ENCODE measurements at regions not wholly inside any gene's neighbourhood (a gene's known extent, or its start where the extent isn't known, plus 50 kb on each side); places are given as distances from the start of the nearest gene placed in this dataset.

DNA sequence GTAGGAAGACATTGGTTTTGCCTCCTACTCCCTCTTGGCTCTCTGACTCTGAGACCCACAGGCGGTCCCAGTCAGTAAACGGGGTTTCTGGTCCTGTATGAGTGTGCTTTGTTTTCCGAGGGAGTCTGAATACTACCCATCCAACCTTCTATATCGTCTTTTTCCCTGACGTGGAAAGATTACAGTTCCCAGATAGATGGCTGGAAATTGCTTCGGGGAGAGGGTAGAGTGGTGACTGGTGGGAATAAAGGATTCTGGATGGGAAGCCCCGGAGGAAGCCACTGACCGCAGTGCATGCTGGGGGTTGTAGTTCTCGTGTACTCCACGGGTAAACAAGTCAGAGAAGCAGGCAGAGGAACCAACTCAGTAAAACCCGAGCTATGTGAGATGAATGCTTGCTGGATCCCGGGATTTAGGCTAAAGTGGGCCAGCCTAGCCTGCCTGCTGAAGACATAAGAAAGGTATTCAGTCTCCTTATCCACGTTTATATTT lies 66.2 kb upstream of the IRF2BP2 start (continued):
- TF ChIP-seq, protein P1, sequence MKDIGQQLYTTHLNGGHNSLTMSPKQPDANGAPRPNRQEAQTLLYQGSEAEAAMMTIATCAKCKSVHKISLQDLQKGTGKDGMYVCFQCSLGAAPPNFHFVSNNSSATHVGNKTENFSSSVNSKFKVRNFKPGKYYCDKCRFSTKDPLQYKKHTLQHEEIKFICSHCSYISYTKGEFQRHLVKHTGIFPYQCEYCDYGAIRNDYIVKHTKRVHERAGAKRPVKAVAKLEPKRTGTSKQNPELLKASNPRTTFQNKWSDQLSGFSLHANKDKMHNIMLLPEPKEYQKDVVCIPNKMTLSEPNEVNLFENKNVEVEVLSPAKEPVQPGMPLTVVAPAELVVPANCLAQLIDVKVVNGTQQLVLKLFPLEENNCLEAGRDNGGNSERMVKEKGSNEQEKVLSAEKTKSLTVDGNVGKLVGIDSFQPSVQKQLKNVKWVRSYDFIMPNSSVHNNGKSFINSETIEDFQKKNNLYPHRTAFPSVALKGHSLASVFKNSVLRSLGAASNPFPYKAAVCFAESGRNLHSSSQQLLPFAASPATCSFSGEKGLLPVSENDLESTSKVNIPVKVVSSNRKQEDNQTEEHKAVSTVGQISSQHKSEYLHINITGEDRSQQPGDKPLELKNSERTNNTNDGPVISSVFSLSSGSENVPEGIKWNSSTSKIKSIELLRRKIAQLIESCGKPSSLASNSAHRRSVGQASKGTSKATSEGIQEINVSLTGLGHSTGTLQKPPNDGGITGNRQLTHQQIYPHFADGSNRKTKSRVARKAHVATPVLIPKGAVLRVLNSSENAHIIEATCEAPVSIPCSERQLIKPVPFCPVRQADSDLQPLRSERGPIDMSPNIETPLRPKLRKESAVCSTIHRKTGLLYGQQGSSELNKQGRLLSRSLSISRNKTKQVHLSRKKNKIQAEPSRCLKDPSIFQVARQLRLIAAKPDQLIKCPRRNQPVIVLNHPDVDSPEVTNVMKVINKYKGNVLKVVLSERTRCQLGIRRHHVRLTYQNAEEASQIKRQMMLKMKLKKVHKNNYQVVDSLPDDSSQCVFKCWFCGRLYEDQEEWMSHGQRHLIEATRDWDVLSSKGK (CRISPR knock-in tag; IDR thresholded peaks at IDR 0.05), result no peak
- TF ChIP-seq, protein P2, sequence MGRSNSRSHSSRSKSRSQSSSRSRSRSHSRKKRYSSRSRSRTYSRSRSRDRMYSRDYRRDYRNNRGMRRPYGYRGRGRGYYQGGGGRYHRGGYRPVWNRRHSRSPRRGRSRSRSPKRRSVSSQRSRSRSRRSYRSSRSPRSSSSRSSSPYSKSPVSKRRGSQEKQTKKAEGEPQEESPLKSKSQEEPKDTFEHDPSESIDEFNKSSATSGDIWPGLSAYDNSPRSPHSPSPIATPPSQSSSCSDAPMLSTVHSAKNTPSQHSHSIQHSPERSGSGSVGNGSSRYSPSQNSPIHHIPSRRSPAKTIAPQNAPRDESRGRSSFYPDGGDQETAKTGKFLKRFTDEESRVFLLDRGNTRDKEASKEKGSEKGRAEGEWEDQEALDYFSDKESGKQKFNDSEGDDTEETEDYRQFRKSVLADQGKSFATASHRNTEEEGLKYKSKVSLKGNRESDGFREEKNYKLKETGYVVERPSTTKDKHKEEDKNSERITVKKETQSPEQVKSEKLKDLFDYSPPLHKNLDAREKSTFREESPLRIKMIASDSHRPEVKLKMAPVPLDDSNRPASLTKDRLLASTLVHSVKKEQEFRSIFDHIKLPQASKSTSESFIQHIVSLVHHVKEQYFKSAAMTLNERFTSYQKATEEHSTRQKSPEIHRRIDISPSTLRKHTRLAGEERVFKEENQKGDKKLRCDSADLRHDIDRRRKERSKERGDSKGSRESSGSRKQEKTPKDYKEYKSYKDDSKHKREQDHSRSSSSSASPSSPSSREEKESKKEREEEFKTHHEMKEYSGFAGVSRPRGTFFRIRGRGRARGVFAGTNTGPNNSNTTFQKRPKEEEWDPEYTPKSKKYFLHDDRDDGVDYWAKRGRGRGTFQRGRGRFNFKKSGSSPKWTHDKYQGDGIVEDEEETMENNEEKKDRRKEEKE (IDR thresholded peaks at IDR 0.05; ENCODE audit: borderline replicate concordance in 1 of 2, control insufficient read depth in 1 of 2, low read depth in 2 of 2, low read length in 1 of 2), result no peak
- TF ChIP-seq, protein P3, sequence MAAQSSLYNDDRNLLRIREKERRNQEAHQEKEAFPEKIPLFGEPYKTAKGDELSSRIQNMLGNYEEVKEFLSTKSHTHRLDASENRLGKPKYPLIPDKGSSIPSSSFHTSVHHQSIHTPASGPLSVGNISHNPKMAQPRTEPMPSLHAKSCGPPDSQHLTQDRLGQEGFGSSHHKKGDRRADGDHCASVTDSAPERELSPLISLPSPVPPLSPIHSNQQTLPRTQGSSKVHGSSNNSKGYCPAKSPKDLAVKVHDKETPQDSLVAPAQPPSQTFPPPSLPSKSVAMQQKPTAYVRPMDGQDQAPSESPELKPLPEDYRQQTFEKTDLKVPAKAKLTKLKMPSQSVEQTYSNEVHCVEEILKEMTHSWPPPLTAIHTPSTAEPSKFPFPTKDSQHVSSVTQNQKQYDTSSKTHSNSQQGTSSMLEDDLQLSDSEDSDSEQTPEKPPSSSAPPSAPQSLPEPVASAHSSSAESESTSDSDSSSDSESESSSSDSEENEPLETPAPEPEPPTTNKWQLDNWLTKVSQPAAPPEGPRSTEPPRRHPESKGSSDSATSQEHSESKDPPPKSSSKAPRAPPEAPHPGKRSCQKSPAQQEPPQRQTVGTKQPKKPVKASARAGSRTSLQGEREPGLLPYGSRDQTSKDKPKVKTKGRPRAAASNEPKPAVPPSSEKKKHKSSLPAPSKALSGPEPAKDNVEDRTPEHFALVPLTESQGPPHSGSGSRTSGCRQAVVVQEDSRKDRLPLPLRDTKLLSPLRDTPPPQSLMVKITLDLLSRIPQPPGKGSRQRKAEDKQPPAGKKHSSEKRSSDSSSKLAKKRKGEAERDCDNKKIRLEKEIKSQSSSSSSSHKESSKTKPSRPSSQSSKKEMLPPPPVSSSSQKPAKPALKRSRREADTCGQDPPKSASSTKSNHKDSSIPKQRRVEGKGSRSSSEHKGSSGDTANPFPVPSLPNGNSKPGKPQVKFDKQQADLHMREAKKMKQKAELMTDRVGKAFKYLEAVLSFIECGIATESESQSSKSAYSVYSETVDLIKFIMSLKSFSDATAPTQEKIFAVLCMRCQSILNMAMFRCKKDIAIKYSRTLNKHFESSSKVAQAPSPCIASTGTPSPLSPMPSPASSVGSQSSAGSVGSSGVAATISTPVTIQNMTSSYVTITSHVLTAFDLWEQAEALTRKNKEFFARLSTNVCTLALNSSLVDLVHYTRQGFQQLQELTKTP (IDR thresholded peaks at IDR 0.05; ENCODE audit: low read depth in 1 of 2, partially characterized antibody in 2 of 2), result peak in 1 of 2 experiments; percentile 91
- no peak for TF ChIP-seq RUNX1 (IDR thresholded peaks at IDR 0.05; ENCODE audit: low read depth)
- TF ChIP-seq GTF2E2 (tag; IDR thresholded peaks at IDR 0.05), result no peak
- TF ChIP-seq ZNF57 (CRISPR knock-in tag; IDR thresholded peaks at IDR 0.05), result no peak
- TF ChIP-seq, protein P4, sequence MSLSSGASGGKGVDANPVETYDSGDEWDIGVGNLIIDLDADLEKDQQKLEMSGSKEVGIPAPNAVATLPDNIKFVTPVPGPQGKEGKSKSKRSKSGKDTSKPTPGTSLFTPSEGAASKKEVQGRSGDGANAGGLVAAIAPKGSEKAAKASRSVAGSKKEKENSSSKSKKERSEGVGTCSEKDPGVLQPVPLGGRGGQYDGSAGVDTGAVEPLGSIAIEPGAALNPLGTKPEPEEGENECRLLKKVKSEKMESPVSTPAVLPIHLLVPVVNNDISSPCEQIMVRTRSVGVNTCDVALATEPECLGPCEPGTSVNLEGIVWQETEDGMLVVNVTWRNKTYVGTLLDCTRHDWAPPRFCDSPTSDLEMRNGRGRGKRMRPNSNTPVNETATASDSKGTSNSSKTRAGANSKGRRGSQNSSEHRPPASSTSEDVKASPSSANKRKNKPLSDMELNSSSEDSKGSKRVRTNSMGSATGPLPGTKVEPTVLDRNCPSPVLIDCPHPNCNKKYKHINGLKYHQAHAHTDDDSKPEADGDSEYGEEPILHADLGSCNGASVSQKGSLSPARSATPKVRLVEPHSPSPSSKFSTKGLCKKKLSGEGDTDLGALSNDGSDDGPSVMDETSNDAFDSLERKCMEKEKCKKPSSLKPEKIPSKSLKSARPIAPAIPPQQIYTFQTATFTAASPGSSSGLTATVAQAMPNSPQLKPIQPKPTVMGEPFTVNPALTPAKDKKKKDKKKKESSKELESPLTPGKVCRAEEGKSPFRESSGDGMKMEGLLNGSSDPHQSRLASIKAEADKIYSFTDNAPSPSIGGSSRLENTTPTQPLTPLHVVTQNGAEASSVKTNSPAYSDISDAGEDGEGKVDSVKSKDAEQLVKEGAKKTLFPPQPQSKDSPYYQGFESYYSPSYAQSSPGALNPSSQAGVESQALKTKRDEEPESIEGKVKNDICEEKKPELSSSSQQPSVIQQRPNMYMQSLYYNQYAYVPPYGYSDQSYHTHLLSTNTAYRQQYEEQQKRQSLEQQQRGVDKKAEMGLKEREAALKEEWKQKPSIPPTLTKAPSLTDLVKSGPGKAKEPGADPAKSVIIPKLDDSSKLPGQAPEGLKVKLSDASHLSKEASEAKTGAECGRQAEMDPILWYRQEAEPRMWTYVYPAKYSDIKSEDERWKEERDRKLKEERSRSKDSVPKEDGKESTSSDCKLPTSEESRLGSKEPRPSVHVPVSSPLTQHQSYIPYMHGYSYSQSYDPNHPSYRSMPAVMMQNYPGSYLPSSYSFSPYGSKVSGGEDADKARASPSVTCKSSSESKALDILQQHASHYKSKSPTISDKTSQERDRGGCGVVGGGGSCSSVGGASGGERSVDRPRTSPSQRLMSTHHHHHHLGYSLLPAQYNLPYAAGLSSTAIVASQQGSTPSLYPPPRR (CRISPR knock-in tag; IDR thresholded peaks at IDR 0.05; ENCODE audit: borderline replicate concordance), result no peak
- TF ChIP-seq ARHGAP35 (IDR thresholded peaks at IDR 0.05; ENCODE audit: partially characterized antibody), result no peak
- TF ChIP-seq, protein P5, sequence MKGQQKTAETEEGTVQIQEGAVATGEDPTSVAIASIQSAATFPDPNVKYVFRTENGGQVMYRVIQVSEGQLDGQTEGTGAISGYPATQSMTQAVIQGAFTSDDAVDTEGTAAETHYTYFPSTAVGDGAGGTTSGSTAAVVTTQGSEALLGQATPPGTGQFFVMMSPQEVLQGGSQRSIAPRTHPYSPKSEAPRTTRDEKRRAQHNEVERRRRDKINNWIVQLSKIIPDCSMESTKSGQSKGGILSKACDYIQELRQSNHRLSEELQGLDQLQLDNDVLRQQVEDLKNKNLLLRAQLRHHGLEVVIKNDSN (CRISPR knock-in tag; IDR thresholded peaks at IDR 0.05), result no peak

Data from K562 (cell line).